Caco-2 (cell line): ENCODE measurements at regions not wholly inside any gene's neighbourhood (a gene's known extent, or its start where the extent isn't known, plus 50 kb on each side); places are given as distances from the start of the nearest gene placed in this dataset.
"Not testable (repeated sequence)": the region's sequence is repeated elsewhere in the genome, so short reads cannot be mapped to it uniquely, and the experiment has no call there.

Experiments used
- BruUV-seq: library from RNA; stranded (reverse); fragments of 400-500 nt; replicated peaks from 2 replicates; lab custom pipeline; 2021; lab: Mats Ljungman, UMichigan
- CTCF ChIA-PET: fragments of 300-600 bp; sonication (Branson Sonifier 250); formaldehyde crosslinking; loops from one replicate; lab custom pipeline; 2022; ENCODE audit warnings: antibody characterized with exemption; lab: Charles Lee
- POLR2A ChIA-PET: fragments of 300-600 bp; sonication (Branson Sonifier 250); formaldehyde crosslinking; loops from one replicate; lab custom pipeline; 2022; ENCODE audit warnings: antibody characterized with exemption; lab: Charles Lee
- DNase-seq, 2 experiments: peaks; one replicate each; pipeline versions ENCODE4 v3.0.0 to v3.0.0-alpha.2; 2020 to 2022
- H3K27me3 ChIP-seq: replicated peaks from 2 replicates; pipeline ENCODE4 v1.6.0; 2011; ENCODE audit warnings: low read length; ENCODE audit not compliant: control insufficient read depth, insufficient read depth
- H3K36me3 ChIP-seq: 2 replicates; pipeline ENCODE4 v1.5.1; 2011; ENCODE audit warnings: low read length; ENCODE audit not compliant: control insufficient read depth, insufficient read depth
- H3K4me1 ChIP-seq: fragments of 250-450 bp; sonication (Bioruptor Pico); 2 replicates; pipeline ENCODE4 v1.5.1; 2020; ENCODE audit warnings: mild to moderate bottlenecking
- H3K4me3 ChIP-seq: 2 replicates; pipeline ENCODE4 v1.5.1; 2011; ENCODE audit warnings: low read depth, mild to moderate bottlenecking, control low read depth, low read length
- H3K9me3 ChIP-seq: fragments of 250-450 bp; sonication (Bioruptor Pico); 2 replicates; pipeline ENCODE4 v1.5.1; 2020; ENCODE audit warnings: mild to moderate bottlenecking, moderate library complexity
- H3K27ac Mint-ChIP-seq: one replicate; pipeline ENCODE4 v1.8.0; 2022; ENCODE audit warnings: mixed read lengths; ENCODE audit not compliant: unreplicated experiment
- H3K27me3 Mint-ChIP-seq: one replicate; pipeline ENCODE4 v1.8.0; 2022; ENCODE audit warnings: mixed read lengths; ENCODE audit not compliant: insufficient read depth, unreplicated experiment
- H3K36me3 Mint-ChIP-seq: one replicate; pipeline ENCODE4 v1.8.0; 2022; ENCODE audit warnings: mild to moderate bottlenecking, mixed read lengths; ENCODE audit not compliant: insufficient read depth, unreplicated experiment
- H3K4me1 Mint-ChIP-seq: one replicate; pipeline ENCODE4 v1.8.0; 2022; ENCODE audit warnings: low read depth, mixed read lengths; ENCODE audit not compliant: unreplicated experiment
- H3K4me3 Mint-ChIP-seq: one replicate; pipeline ENCODE4 v1.8.0; 2022; ENCODE audit warnings: mild to moderate bottlenecking, moderate library complexity, mixed read lengths; ENCODE audit not compliant: unreplicated experiment
- H3K9me3 Mint-ChIP-seq: one replicate; pipeline ENCODE4 v1.8.0; 2022; ENCODE audit warnings: mixed read lengths; ENCODE audit not compliant: unreplicated experiment
- intact Hi-C: fragments of 100-400 bp; cut with micrococcal nuclease; formaldehyde crosslinking; loops from one replicate; pipeline ENCODE4 v1.10.0; 2022; ENCODE audit not compliant: unreplicated experiment
- TF ChIP-seq, protein P1 (sequence below), 2 experiments: fragments of 200-600 bp in 1 of 2; IDR thresholded peaks; 1 replicate in 1 of 2; 2 replicates in 1 of 2; pipeline versions ENCODE4 v1.5.1 to v1.8.0; 2011 to 2022; ENCODE audit warnings: antibody characterized with exemption in 1 of 2, control low read depth in 1 of 2, inconsistent platforms in 1 of 2, low read depth in 1 of 2, low read length in 1 of 2, mild to moderate bottlenecking in 1 of 2, moderate library complexity in 1 of 2; ENCODE audit not compliant: insufficient read depth in 1 of 2, severe bottlenecking in 1 of 2, unreplicated experiment in 1 of 2

- TF ChIP-seq, protein P1, sequence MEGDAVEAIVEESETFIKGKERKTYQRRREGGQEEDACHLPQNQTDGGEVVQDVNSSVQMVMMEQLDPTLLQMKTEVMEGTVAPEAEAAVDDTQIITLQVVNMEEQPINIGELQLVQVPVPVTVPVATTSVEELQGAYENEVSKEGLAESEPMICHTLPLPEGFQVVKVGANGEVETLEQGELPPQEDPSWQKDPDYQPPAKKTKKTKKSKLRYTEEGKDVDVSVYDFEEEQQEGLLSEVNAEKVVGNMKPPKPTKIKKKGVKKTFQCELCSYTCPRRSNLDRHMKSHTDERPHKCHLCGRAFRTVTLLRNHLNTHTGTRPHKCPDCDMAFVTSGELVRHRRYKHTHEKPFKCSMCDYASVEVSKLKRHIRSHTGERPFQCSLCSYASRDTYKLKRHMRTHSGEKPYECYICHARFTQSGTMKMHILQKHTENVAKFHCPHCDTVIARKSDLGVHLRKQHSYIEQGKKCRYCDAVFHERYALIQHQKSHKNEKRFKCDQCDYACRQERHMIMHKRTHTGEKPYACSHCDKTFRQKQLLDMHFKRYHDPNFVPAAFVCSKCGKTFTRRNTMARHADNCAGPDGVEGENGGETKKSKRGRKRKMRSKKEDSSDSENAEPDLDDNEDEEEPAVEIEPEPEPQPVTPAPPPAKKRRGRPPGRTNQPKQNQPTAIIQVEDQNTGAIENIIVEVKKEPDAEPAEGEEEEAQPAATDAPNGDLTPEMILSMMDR (IDR thresholded peaks at IDR 0.05; ENCODE audit: insufficient read depth in 1 of 2, low read depth in 1 of 2, low read length in 1 of 2, severe bottlenecking in 1 of 2, unreplicated experiment in 1 of 2), result no peak
- no peaks in the 10 kb centered on the region for H3K27me3 ChIP-seq
- H3K9me3 ChIP-seq, result no peaks in the 10 kb centered on the region
- Mint-ChIP-seq H3K27me3 (no peaks in the 10 kb centered on the region), H3K36me3 (no peaks in the 10 kb centered on the region), H3K4me3 (no peak overlapping the region), H3K27ac (no peak overlapping the region), H3K9me3 (no peaks in the 10 kb centered on the region), H3K4me1 (peaks cover 9% of the 10 kb centered on the region)
- no peak overlapping the region for H3K4me3 ChIP-seq
- ChIA-PET POLR2A (no interaction called here), CTCF (no interaction called here)
- intact Hi-C loops, result no loop called here
- no TSS peak for BruUV-seq
- no peaks in the 10 kb centered on the region for H3K36me3 ChIP-seq
- H3K4me1 ChIP-seq, result no peaks in the 10 kb centered on the region
- DNase-seq, result no peak
These were observed 448.6 kb upstream of the CBLB start for GRCh38 chr3:106317141-106318055.

DNA sequence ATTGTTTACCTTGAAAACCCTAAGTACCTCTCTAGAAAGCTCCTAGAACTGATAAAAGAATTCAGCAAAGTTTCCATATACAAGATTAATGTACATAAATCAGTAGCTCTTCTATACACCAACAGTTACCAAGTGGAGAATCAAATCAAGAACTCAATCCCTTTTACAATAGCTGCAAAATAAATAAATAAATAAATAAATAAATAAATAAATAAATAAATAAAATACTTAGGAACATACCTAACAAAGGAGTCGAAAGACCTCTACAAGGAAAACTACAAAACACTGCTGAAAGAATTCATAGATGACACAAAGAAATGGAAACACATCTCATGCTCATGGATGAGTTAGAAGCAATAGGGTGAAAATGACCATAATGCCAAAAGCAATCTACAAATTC, 452.6 kb upstream of the CBLB start:
- H3K36me3 Mint-ChIP-seq, H3K27me3 Mint-ChIP-seq, H3K4me1 ChIP-seq, intact Hi-C loops, H3K4me1 Mint-ChIP-seq, POLR2A ChIA-PET, DNase-seq, BruUV-seq, CTCF ChIA-PET, H3K4me3 Mint-ChIP-seq, H3K9me3 ChIP-seq, H3K27me3 ChIP-seq, H3K4me3 ChIP-seq, H3K36me3 ChIP-seq, H3K27ac Mint-ChIP-seq: not testable (repeated sequence)
- H3K9me3 Mint-ChIP-seq, result peaks cover 15% of the 10 kb centered on the region

- POLR2A ChIA-PET, result no interaction called here
- no peak overlapping the region for H3K4me3 ChIP-seq
These were observed 454.8 kb upstream of the CBLB start for GRCh38 chr3:106323586-106323985.

More at GRCh38 chr3:106323586-106323985, 454.8 kb upstream of the CBLB start:
- peaks cover 7% of the 10 kb centered on the region; the same call in 1 of the 2 replicates for H3K9me3 ChIP-seq
- H3K27me3 Mint-ChIP-seq, result no peaks in the 10 kb centered on the region
- H3K4me3 Mint-ChIP-seq, result no peak overlapping the region
- H3K9me3 Mint-ChIP-seq, result peaks cover 15% of the 10 kb centered on the region
- CTCF ChIA-PET, result no interaction called here
- H3K36me3 Mint-ChIP-seq, result no peaks in the 10 kb centered on the region
- no peaks in the 10 kb centered on the region for H3K36me3 ChIP-seq
- intact Hi-C loops, result no loop called here
- no peak for DNase-seq
- H3K4me1 ChIP-seq, result no peaks in the 10 kb centered on the region
- H3K27ac Mint-ChIP-seq, result no peak overlapping the region
- H3K4me1 Mint-ChIP-seq, result no peaks in the 10 kb centered on the region
- TF ChIP-seq, protein P1 (IDR thresholded peaks at IDR 0.05; ENCODE audit: insufficient read depth in 1 of 2, low read depth in 1 of 2, low read length in 1 of 2, severe bottlenecking in 1 of 2, unreplicated experiment in 1 of 2), result no peak
- no peaks in the 10 kb centered on the region for H3K27me3 ChIP-seq
- BruUV-seq, result no TSS peak
